HG03378 (cell line): ENCODE measurements at regions not wholly inside any gene's neighbourhood (a gene's known extent, or its start where the extent isn't known, plus 50 kb on each side); places are given as distances from the start of the nearest gene placed in this dataset.
"Not testable (repeated sequence)": the region's sequence is repeated elsewhere in the genome, so short reads cannot be mapped to it uniquely, and the experiment has no call there.

ENCODE experiments used
- ATAC-seq: cut with Tn5 transposase; IDR thresholded peaks from one replicate; pipeline ENCODE4 v1.9.1; 2021; ENCODE audit warnings: mild to moderate bottlenecking, moderate library complexity; ENCODE audit not compliant: unreplicated experiment

GRCh38 chr3:127420829-127421228 is 133.0 kb upstream of the PRR20G start:
- ATAC-seq: no peak

GRCh38 chr3:127419641-127420553 is 132.1 kb upstream of the PRR20G start:
- no peak for ATAC-seq

DNA sequence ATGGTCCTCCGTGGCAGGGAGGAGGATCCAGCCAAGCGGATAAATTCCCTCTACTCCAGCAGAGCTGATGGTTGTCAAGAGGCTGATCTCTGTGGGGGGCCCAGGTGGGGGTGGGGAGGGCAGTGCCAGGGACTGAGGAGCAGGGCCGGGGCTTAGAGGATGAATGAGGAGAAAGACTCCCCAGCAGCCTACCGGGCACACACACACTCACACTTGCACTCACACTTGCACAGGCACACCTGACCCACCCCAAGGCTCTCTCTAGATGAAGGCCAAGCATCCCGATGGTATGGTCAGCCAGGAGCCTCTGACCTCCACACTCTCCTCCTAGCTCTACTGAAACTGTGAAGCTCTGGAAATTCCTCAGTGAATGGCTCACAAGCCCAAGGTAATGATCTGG is 131.3 kb upstream of the PRR20G start:
- no peak for ATAC-seq

- no peak for ATAC-seq
Measured at GRCh38 chr3:127418560-127419147, 130.8 kb upstream of the PRR20G start.

DNA sequence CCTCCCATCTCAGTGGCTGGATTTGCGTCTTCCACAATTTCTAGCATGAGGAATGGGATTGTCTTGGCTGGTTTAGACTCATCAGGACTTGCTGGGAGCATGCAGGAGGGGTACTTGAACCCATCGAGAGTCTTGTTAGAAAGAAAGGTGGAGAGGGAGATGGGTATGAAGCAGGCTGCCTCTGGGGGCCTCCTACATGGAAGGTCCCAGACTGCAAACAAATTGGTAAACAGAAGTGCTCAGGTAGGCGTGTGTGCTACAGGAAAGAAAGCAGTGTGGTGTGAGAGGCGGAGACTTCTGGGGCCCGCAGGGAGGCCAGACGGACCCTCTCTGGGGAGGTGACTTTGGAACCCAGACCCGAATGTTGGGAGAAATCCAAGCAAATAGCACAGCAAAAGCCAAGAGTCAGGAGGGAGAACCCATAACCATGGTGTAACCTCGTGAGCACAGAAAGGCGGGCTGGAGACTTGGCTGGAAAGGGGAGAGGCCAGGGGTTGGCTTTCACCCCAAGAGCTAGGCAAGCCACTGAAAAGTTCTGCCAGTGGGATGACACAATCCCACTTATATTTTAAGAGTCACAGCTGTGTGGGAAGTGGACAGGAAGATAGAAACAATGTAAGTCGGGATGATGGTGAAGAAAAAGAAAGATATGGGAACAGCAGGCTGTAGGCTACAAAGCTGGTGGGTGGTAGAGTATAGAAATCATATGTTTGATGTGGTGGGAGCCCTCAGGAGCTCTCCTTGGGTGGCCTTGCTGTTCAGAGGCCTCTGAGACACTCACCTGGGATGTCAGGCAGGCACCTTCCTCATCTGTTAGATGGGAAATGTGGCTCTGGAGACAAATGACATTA is 130.1 kb upstream of the PRR20G start:
- ATAC-seq: no peak

DNA sequence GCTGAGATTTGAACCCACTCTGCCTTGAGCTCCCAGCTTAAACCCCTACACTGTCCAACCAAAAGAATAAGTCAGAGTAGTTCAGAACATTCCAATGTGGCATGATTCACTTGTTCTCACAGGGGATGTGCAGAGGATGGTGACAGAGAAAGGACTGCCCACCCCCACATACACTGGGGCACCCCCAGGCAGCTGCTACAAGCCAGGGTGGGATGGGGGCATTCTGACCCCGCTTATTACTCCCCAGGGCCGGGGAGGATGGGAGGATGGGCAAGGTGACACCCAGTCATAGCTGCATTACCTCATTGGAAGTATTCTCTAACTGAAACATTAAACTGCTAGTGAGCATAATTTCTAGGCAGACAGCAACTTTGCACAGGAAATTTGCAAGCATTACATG is 126.0 kb upstream of the PRR20G start:
- ATAC-seq: no peak

DNA sequence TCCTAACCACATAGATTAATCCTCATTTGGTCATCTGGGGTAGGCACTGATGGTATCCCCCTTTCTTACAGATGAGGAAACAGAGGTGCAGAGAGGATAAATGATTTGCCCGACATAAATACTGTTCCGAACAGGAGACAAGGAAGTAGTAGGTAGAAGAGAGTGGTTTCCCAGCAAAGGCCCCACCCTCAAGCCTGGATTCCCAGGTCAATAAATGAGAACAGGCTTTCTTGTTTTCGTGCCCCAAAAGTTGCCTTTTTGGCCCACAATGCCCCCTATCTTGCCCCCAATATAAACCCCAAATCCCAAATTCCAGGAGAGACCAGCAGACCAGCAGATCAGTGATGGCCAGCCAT is 125.5 kb upstream of the PRR20G start:
- ATAC-seq: no peak

DNA sequence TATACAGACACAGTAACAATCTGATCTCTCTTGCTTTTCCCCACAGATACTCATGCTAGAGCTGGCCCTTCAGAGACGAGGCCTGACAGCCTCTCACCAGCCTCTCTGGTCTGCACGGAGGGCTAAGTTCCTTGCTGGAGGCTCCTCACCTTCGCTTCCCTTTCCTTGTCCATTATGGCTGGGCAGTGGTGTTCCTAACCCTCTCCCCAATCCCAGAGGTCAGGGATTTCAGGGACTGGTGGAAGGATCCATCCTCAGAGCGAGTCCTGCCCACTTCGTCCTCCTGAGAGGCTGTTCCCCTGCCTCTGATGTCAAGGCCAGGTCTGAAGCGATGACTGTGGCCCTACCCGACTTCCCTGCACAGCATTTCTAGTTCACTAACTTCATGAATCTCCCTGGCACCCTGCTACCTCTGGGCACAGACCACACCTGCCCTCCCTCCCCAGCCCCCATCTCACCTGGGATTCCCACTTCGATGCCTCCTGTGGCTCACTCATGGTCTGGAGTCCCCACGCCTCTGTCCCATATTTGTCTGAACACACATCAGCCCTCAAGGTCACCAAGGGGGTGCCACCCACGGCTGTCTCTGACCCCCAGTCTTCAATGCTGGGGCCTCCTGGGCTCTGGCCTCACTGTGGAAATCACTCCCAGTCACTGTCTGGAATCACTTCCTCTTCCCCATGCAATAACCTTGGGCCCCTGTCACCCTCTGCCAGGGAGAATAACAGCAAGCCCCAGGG is 124.9 kb upstream of the PRR20G start:
- ATAC-seq: no peak

- not testable (repeated sequence) for ATAC-seq
Measured at GRCh38 chr3:127411875-127412274, 124.0 kb upstream of the PRR20G start.

DNA sequence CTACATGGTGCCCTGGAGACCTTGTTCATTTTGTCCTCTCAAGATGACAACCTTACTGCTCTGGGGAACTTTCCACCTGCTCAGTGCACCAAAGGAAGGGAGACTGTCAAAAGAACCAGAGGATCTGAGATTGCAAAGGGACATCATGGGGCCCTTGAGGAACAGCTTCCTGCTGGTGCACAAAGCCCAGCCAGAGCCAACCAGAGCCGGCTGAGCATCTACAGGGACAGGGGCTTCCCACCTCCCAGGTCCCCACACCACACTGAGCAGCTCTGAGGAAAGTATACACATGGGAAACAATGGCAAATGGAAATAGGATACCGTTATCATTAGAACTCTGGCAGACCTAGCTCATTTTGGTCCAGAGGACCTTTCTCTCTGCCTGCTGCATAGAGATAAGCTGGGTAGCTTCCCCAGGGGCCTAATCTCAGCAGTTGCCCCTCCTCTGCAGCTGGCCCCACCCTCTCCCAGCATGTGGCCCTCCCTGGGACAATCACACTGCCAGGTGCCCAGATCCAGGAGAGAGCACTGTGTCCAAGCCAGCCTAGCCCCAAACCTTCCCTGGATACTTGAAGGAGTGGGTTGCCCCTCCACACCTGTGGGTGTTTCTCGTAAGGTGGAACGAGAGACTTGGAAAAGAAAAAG is 123.4 kb upstream of the PRR20G start:
- no peak for ATAC-seq

DNA sequence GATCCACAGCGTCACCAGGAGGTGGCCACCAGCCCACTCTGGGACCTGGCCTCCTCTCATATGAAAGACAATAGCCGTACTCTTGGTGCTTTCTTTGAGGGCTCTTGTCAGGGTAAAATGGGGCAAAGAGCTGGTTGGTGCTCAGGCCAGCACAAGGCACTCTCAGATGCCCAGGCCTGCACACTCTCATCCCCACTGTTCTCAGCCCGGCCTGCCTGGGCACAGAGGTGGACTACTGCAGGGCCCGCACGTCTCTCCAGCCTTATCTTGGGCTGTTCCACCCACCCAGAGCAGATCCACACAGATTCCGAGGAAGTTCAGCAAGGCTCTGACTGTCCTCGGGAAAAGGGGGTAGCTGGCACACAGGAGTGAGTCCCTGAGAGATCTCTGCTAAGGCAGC is 122.8 kb upstream of the PRR20G start:
- ATAC-seq: no peak

- ATAC-seq: no peak
Measured at GRCh38 chr3:127410137-127410488, 122.3 kb upstream of the PRR20G start.

DNA sequence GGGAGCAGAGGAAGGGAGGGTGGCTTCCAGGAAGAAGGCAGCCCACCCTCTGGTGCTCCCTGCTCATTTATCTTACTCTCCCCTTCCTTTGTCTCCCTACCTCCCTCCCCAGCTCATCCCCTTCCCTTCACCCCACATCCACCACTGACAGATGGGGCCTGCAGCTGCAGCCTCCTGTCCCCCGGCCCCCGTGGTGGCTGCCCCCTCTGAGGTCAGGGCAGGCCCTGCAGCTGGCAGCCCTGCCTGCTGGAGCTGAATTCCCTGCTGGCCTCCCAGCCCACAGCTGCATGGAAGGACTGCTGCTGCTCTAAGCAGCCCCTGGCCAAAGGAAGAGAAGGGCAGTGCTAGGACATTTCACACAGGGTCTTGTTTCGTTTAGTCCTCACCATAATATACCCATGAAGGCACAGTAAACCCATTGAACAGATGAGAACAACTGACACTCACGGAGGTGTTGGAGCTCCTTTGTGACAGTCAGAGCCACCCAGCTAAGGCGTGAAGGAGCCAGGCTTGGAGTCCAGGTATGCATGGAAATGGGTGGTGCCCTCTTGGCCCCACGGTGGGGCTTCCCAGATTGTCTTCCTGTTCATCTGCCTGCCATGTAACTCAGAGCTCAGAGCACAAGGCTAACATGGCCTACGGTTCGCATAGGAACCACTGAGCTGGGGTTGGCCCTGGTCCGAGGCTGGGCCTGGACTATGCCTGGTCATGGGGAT is 121.7 kb upstream of the PRR20G start:
- ATAC-seq: no peak

DNA sequence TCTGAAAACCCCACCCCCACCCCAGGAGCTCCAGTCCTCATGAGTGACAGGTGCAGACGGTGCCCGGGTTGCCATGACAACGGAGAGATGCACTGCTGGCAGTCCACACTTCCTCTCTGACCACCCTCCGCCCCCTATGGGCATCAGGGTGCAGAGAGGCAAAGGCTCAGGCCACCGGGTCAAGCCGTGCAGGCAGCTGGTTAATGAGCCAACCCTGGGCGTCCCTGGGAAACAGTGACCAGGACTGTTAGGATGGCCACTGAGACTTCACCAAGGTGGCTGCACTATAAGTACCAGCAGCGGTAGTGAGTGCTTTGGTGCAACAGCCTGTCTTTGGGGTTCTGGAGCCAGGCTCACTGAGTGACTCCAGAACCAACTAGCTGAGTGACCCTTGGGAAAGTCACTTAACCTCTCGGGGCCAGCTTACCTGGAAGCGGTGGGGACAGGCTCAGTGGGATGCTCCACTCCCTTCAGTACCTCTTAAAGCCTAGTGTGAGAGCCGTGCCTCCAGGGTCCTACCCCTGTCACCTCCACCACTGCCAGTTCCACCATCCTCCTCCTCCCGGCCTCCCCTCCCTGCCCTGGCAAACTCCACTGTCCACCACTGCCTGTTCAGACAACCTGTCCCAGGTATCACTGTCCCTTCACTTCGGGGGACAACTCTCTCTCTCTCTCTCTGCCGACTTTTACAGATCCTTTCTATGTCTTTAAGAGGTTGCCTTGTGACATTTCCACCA is 121.0 kb upstream of the PRR20G start:
- ATAC-seq: no peak

GRCh38 chr3:127408022-127408683 is 120.3 kb upstream of the PRR20G start:
- no peak for ATAC-seq

DNA sequence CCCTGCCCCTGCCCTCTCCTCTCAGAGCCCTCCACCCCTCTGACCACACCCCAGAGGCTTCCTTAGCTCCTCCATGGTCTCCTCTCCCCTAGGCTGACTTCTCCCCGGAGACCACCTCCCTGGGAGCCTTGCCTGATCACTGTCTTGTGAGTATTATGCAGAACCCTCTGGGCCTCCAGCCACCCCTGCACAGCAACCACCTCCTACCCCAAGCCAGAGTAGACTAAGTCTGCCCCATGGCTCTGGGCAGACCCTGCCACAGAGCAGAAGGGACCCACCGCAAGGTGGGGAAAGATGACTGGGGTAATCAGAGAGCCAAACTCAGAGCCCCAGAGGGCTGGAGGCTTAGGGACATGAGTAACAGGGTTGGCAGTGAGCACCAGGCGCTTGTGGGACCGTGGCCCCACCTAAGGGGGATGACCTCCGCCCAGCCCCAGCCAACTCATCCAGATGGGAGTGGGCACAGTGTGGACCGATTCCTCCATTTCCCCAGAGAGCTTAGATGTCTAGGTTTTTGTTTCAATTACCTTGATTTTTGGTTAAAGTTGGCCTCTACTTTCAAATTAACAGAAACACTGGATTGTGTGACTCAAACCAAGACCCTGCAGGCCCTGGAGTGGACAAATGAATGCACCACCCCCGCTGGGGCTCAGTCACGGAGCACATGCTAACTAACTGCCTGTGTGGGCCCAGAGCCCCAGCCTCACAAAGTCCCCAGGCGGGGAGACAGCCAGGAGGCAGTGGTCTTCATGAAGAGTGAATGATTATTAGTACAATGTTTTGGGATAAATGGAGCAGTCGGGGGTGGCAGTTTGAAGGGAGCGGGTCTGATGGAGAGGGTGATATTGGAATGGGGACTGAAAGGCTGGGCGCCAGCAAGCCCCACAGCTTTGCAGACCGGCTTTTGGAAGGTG is 119.4 kb upstream of the PRR20G start:
- no peak for ATAC-seq

- ATAC-seq: no peak
Measured at GRCh38 chr3:127406309-127407025, 118.6 kb upstream of the PRR20G start.
